B cell (primary cell): ENCODE measurements at regions not wholly inside any gene's neighbourhood (a gene's known extent, or its start where the extent isn't known, plus 50 kb on each side); places are given as distances from the start of the nearest gene placed in this dataset.

ENCODE experiments used
- CTCF ChIP-seq: fragments of 200-600 bp; IDR thresholded peaks from one replicate; pipeline ENCODE4 v1.8.0; 2022; ENCODE audit warnings: antibody characterized with exemption, mild to moderate bottlenecking
- EZH2 ChIP-seq: IDR thresholded peaks from 2 replicates; pipeline ENCODE4 v1.6.1; 2012; ENCODE audit warnings: borderline replicate concordance, low read depth, mild to moderate bottlenecking, moderate library complexity, low read length; ENCODE audit not compliant: insufficient read depth, poor library complexity, severe bottlenecking

- TF ChIP-seq CTCF (no peak), EZH2 (no peak)
Measured at GRCh38 chr20:60641879-60642447, 610.1 kb upstream of the CDH4 start.
